Adipocyte (in vitro differentiated cells): ENCODE measurements at regions not wholly inside any gene's neighbourhood (a gene's known extent, or its start where the extent isn't known, plus 50 kb on each side); places are given as distances from the start of the nearest gene placed in this dataset.

Experiments
- DNase-seq: peaks from one replicate; pipeline ENCODE4 v3.0.0-alpha.2; 2015; ENCODE audit warnings: low read depth
- H3K27me3 ChIP-seq: replicated peaks from 2 replicates; pipeline ENCODE4 v1.7.0; 2013; ENCODE audit warnings: mild to moderate bottlenecking, low read length, moderate library complexity; ENCODE audit not compliant: control insufficient read depth, insufficient read depth
- H3K36me3 ChIP-seq: 2 replicates; pipeline ENCODE4 v1.7.0; 2013; ENCODE audit warnings: low read length, mild to moderate bottlenecking, moderate library complexity; ENCODE audit not compliant: control insufficient read depth, insufficient read depth, severe bottlenecking
- H3K4me1 ChIP-seq: 2 replicates; pipeline ENCODE4 v1.7.0; 2013; ENCODE audit warnings: mild to moderate bottlenecking, low read length, moderate library complexity; ENCODE audit not compliant: control insufficient read depth, insufficient read depth
- H3K4me3 ChIP-seq: 2 replicates; pipeline ENCODE4 v1.7.0; 2013; ENCODE audit warnings: mild to moderate bottlenecking, low read length, moderate library complexity
- H3K9ac ChIP-seq: 2 replicates; pipeline ENCODE4 v1.7.0; 2013; ENCODE audit warnings: mild to moderate bottlenecking, low read length, moderate library complexity
- H3K9me3 ChIP-seq: 2 replicates; pipeline ENCODE4 v1.7.0; 2013; ENCODE audit warnings: mild to moderate bottlenecking, low read length, moderate library complexity; ENCODE audit not compliant: control insufficient read depth

DNA sequence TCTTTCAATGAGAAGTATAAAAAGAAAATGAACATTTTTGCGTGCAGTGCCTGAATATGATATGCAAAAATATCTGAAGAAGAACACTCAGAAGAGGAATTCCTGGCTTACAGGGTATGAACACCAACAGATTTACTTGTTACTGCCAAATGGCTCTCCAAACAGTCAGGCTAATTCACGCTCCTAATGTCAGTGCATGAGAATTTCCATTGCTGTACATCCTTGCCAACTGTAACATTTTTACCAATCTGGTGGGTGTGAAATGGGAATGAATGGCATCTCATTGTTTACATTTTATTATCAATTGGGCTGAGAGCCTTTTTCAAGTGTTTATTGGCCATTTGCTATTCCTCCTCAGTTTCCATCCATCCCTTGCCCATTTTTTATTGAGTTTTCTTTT, 365.3 kb upstream of the MAP3K7 start:
- DNase-seq = no peak
- no peaks in the 10 kb centered on the region for H3K4me1 ChIP-seq
- no peak overlapping the region for H3K4me3 ChIP-seq
- H3K36me3 ChIP-seq = no peaks in the 10 kb centered on the region
- H3K27me3 ChIP-seq = peaks cover 5% of the 10 kb centered on the region
- H3K9me3 ChIP-seq = peaks cover 7% of the 10 kb centered on the region
- no peak overlapping the region for H3K9ac ChIP-seq

DNA sequence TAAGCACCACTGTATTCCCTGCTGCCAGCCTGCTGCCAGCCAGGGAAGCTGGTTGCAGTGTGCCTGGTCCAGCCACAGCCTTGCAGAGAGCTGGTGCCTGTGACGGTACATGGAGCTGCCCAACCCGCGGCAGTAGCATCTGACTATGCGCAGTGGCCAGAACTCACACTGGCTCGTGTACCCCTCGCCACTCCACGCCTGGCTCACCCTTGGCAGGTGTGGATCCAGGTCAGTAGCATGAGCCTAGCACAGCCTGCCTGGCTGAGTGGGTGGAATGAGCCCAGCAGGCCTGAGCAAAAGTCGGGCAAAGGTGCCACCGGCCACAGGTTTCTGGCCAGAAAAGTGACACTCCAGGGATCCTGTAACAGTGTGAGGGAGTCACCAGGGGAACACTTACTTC, 361.7 kb upstream of the MAP3K7 start:
- H3K4me3 ChIP-seq = no peak overlapping the region
- no peak overlapping the region for H3K9ac ChIP-seq

DNA sequence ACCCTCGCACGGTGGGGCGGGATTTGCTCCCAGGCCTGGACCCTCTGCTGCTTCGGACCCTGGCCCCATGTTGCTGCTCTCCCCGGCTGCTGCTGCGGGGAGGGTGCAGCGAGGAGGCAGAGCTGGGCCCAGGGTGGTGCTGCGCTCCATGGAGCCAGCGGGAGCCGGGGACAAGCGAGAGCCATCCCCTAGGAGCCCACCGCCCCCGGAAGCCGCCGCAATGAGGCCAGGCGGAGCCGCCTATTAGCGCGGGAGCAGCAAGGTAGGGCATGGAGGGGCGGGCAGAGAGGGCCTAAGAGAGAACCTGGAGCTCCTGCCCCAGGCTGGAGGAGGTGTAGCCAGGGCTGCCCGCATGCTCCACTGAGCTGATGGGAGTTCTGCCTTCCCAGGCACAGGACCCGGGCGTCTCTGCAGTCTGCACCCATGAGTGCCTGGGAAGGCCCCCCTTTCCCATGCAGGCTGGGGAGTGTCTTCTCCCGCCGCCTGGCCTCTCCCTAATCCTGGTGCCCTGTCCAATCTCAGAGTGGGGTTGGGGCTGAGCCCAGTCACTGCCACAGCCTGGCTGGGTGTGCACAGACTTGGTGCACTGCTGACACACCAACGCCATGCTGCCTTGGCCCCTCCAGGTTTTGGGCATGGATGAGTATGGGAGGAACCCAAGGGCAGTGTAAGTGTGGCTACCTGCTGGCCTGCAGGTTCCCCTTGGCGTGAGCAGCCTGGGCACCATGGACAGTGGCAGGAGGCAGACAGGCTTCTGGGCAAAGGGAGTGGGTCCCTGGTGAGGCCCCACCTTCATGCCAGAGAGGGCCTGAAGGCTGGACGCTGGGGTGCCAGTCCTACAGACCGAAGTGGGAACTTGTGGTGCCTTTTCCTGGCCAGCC, 360.6 kb upstream of the MAP3K7 start:
- no peak for DNase-seq
- H3K4me3 ChIP-seq = no peak overlapping the region
- no peak overlapping the region for H3K9ac ChIP-seq
- no peaks in the 10 kb centered on the region for H3K27me3 ChIP-seq
- H3K36me3 ChIP-seq = no peaks in the 10 kb centered on the region
- H3K9me3 ChIP-seq = no peaks in the 10 kb centered on the region
- no peaks in the 10 kb centered on the region for H3K4me1 ChIP-seq

More for the DNA sequence above, 361.7 kb upstream of the MAP3K7 start:
- Histone ChIP-seq H3K36me3 (no peaks in the 10 kb centered on the region), H3K4me1 (no peaks in the 10 kb centered on the region), H3K27me3 (no peaks in the 10 kb centered on the region), H3K9me3 (peaks cover 2% of the 10 kb centered on the region)
- no peak for DNase-seq

DNA sequence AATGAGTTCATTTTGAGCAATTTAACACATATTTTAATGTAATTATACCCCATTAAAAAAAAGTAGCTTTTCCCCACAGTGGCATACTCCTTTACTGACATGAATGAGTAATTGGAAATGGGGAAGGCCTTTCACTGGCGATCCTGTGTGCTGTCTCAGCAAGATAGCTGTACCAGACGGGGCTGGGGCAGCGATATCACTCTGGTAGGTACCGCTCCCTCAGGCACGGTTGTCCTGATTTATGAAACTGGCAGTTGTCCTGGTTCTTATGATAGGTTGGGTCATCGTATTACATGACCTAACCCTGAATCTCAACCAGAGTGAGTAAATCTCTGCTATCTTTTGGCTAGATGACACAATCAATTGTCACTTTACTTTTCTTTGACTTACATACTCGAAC, 355.0 kb upstream of the MAP3K7 start:
- H3K36me3 ChIP-seq = no peaks in the 10 kb centered on the region
- no peak overlapping the region for H3K4me3 ChIP-seq
- H3K9ac ChIP-seq = no peak overlapping the region
- H3K27me3 ChIP-seq = no peaks in the 10 kb centered on the region
- no peaks in the 10 kb centered on the region for H3K9me3 ChIP-seq
- no peaks in the 10 kb centered on the region for H3K4me1 ChIP-seq
- no peak for DNase-seq

DNA sequence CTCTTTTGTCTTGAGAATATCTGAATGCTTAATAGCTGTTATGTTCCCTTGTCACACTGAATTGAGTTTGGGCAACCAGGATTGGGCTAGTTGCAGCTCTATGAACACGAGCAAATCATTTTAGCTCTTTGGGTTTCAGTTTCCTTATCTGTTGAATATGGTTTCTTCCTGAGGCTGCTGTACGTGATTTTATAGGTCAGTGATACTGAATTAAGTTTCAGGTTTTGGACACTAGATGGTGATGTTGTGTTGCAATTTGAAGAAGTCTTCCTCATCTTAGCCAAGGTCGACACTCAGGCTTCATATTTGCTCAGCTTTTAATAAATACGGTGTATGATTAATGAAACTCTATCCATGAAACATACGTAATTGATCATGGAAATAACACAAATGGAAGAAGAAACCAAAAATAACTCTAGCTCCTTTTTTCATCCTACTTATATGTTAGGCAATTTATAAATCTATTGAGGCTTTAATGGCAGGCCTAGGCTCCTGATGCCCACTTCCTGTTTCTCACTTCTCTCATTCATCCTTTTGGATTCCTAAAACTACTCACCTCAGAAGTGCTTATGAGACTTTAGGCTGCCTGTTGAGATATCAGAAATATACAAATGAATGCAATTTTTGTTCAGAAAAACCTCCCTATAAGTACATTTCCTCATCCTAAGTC, 354.1 kb upstream of the MAP3K7 start:
- H3K9me3 ChIP-seq = no peaks in the 10 kb centered on the region
- no peaks in the 10 kb centered on the region for H3K4me1 ChIP-seq
- DNase-seq = peak; percentile 43
- H3K4me3 ChIP-seq = no peak overlapping the region
- no peak overlapping the region for H3K9ac ChIP-seq
- no peaks in the 10 kb centered on the region for H3K36me3 ChIP-seq
- peaks cover 7% of the 10 kb centered on the region for H3K27me3 ChIP-seq

DNA sequence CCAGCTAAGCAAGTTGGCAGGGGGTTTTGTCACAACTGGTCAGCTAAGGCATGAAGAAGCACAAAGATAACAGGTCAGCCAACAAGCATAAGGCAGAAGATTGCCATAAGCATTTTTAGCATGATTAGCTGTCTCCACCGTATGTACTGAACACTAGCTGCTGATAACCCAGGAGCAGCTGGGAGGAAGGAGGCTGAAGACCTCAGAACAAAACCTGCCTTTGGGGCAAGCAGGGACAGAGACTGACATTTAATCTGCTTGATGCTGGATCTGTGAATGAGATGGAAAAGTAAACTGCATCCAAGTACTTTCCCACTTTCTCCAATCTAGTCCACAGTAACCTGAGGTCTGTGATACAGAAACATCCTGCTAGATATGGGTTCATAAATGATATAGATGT, 353.0 kb upstream of the MAP3K7 start:
- no peaks in the 10 kb centered on the region for H3K4me1 ChIP-seq
- no peak for DNase-seq
- H3K9ac ChIP-seq = no peak overlapping the region
- no peaks in the 10 kb centered on the region for H3K9me3 ChIP-seq
- peaks cover 7% of the 10 kb centered on the region for H3K27me3 ChIP-seq
- H3K4me3 ChIP-seq = no peak overlapping the region
- no peaks in the 10 kb centered on the region for H3K36me3 ChIP-seq

DNA sequence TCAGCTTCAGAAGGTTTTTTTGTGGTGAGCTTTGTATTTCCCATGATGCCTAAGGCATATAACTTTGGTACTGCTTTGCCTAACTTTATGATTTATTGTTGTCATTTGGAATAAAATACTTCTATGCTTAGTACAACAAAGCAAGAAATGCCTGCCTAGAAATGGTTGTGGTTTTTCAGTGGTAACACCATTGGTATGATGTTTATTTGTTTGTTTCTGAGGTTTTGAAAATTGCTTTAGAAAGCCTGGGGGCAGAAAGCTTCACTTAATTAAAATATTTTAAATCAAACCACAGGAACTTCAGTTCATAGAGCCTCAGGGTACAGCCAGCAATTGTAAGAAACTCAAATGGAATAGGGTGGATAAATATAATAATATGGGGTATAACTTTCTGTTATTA, 351.2 kb upstream of the MAP3K7 start:
- Histone ChIP-seq H3K36me3 (no peaks in the 10 kb centered on the region), H3K4me3 (no peak overlapping the region), H3K9ac (no peak overlapping the region), H3K4me1 (no peaks in the 10 kb centered on the region), H3K9me3 (no peaks in the 10 kb centered on the region), H3K27me3 (peaks cover 7% of the 10 kb centered on the region)
- peak; percentile 16 for DNase-seq

DNA sequence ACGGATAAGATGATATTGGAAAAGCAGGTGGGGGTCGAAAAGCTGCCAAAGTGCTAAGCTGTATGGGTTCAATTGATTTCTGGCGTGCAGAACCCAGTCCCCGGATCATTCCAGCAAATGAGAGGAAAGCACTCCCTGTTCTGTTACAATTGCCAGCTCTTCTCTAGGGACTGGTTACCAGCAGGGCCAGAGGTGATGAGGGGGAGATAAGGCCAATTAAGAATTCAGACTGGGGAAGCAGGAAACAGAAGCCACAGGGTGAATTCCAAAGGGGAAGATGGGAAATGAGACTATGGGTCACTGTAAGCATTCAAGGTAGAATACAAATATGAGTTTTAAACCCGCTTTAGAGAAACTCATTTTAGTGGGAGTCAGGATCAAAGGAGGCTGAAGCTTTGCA, 349.4 kb upstream of the MAP3K7 start:
- Histone ChIP-seq H3K27me3 (peaks cover 10% of the 10 kb centered on the region), H3K9me3 (no peaks in the 10 kb centered on the region), H3K36me3 (no peaks in the 10 kb centered on the region), H3K9ac (no peak overlapping the region), H3K4me3 (no peak overlapping the region), H3K4me1 (no peaks in the 10 kb centered on the region)
- no peak for DNase-seq

DNA sequence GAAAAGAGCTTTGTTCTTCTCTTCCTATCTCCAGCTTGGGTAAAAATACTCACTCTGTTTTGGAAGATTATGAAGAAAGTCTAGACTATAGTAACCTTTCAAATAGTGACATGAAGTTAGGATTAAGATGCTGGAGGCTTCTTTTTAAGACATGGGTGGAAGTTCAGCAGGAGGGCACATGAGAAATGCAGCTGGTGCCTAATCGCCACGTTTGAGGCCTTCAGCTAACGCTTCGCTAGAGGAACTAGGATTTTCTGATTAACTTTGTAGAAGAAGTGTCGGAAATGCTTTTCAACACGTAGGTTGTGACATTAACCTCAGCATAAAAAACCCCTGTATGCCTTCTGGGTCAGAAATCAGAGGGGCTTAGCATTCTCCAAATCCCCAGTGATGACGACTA, 348.1 kb upstream of the MAP3K7 start:
- H3K36me3 ChIP-seq = no peaks in the 10 kb centered on the region
- H3K4me1 ChIP-seq = no peaks in the 10 kb centered on the region
- H3K4me3 ChIP-seq = no peak overlapping the region
- peaks cover 10% of the 10 kb centered on the region for H3K27me3 ChIP-seq
- H3K9me3 ChIP-seq = no peaks in the 10 kb centered on the region
- DNase-seq = no peak
- H3K9ac ChIP-seq = no peak overlapping the region

DNA sequence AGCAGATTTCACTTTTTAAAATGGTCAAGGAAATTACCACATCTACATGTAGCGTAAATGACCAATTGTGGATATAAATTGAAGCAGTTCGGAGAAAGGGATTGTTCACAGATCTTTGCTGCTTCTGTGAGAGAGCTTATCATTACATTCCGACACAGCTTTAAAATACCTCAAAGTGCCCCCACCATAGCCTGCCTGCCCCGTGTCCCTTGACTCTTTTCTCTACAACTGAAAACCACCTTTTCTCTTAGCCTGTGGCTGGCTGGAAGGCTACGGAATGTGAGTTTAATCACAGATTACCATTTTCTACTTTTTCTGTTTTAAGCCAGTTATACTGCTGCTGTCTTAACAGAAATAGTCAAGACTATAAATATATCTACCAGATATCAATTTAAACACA, 347.2 kb upstream of the MAP3K7 start:
- H3K9me3 ChIP-seq = no peaks in the 10 kb centered on the region
- H3K27me3 ChIP-seq = peaks cover 10% of the 10 kb centered on the region
- H3K4me1 ChIP-seq = no peaks in the 10 kb centered on the region
- DNase-seq = no peak
- no peak overlapping the region for H3K4me3 ChIP-seq
- no peak overlapping the region for H3K9ac ChIP-seq
- no peaks in the 10 kb centered on the region for H3K36me3 ChIP-seq

DNA sequence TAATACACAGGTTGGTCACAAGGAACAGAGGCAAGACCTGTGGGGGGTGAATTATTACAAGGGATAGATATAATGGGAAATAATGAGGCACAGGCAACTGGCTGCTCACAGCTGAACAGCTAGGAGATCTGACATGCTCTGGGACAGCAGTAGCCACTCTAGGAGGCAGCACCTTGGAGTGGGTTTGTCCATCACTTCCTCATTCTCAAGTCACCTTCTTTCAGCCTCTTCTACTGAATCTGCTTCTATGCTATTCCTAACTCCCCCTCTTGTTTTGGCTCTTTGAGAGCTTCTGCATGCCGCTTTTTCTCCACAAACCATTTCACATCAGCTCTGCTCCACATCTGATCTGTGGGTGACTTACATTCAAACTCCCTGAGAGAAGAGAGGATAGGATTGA, 345.5 kb upstream of the MAP3K7 start:
- H3K27me3 ChIP-seq = peaks cover 10% of the 10 kb centered on the region
- no peaks in the 10 kb centered on the region for H3K9me3 ChIP-seq
- no peaks in the 10 kb centered on the region for H3K36me3 ChIP-seq
- H3K4me3 ChIP-seq = no peak overlapping the region
- H3K4me1 ChIP-seq = no peaks in the 10 kb centered on the region
- DNase-seq = no peak
- no peak overlapping the region for H3K9ac ChIP-seq
